ENCODE measurements at regions not wholly inside any gene's neighbourhood (a gene's known extent, or its start where the extent isn't known, plus 50 kb on each side); places are given as distances from the start of the nearest gene placed in this dataset.

GRCh38 chr3:56896357-56896756 is 94.6 kb upstream of the ARHGEF3 start:
- no peak overlapping the region for H3K4me3 ChIP-seq (ENCODE audit: low read length)
- H3K79me2 ChIP-seq (ENCODE audit: low read length) = no peaks in the 10 kb centered on the region
- TF ChIP-seq CTCF (IDR thresholded peaks at IDR 0.05; ENCODE audit: low read depth, low read length) (no peak), EZH2phosphoT487 (IDR thresholded peaks at IDR 0.05; ENCODE audit: low read depth) (no peak)
- peaks cover 11% of the 10 kb centered on the region; the same call in 1 of the 2 replicates for H4K20me1 ChIP-seq (ENCODE audit: insufficient read depth, low read length)
- no peak overlapping the region for H3K4me2 ChIP-seq (ENCODE audit: low read length)
- H3K27me3 ChIP-seq (ENCODE audit: low read depth, low read length) = peaks cover 39% of the 10 kb centered on the region
- H3K9ac ChIP-seq (ENCODE audit: low read length) = no peak overlapping the region
- peaks cover 26% of the 10 kb centered on the region for H3K4me1 ChIP-seq (ENCODE audit: low read length)
- no peaks in the 10 kb centered on the region for H3K36me3 ChIP-seq (replicated peaks; ENCODE audit: low read depth, low read length)
- no peak overlapping the region for H2AFZ ChIP-seq (ENCODE audit: low read depth, low read length)
- H3K9me3 ChIP-seq (ENCODE audit: insufficient read depth, low read length) = no peaks in the 10 kb centered on the region
- no peak overlapping the region for H3K27ac ChIP-seq (ENCODE audit: low read length)

GRCh38 chr3:56894881-56895431 is 93.2 kb upstream of the ARHGEF3 start:
- no peak for TF ChIP-seq EZH2phosphoT487 (IDR thresholded peaks at IDR 0.05; ENCODE audit: low read depth)
- no peak for TF ChIP-seq CTCF (IDR thresholded peaks at IDR 0.05; ENCODE audit: low read depth, low read length)
- Histone ChIP-seq H2AFZ (ENCODE audit: low read depth, low read length) (no peak overlapping the region), H3K4me2 (ENCODE audit: low read length) (peak overlapping the region; percentile 89), H4K20me1 (ENCODE audit: insufficient read depth, low read length) (peaks cover 11% of the 10 kb centered on the region; the same call in 1 of the 2 replicates), H3K27ac (ENCODE audit: low read length) (no peak overlapping the region), H3K79me2 (ENCODE audit: low read length) (no peaks in the 10 kb centered on the region), H3K9me3 (ENCODE audit: insufficient read depth, low read length) (no peaks in the 10 kb centered on the region), H3K27me3 (ENCODE audit: low read depth, low read length) (peaks cover 50% of the 10 kb centered on the region), H3K36me3 (replicated peaks; ENCODE audit: low read depth, low read length) (no peaks in the 10 kb centered on the region), H3K9ac (ENCODE audit: low read length) (no peak overlapping the region), H3K4me3 (ENCODE audit: low read length) (peak overlapping the region; percentile 66), H3K4me1 (ENCODE audit: low read length) (peaks cover 21% of the 10 kb centered on the region)

GRCh38 chr3:56890448-56891091 is 88.8 kb upstream of the ARHGEF3 start:
- no peak overlapping the region for H3K4me2 ChIP-seq (ENCODE audit: low read length)
- no peak overlapping the region for H3K9ac ChIP-seq (ENCODE audit: low read length)
- H3K79me2 ChIP-seq (ENCODE audit: low read length) = no peaks in the 10 kb centered on the region
- H3K36me3 ChIP-seq (replicated peaks; ENCODE audit: low read depth, low read length) = no peaks in the 10 kb centered on the region
- H3K27ac ChIP-seq (ENCODE audit: low read length) = no peak overlapping the region
- no peak overlapping the region for H3K4me3 ChIP-seq (ENCODE audit: low read length)
- H4K20me1 ChIP-seq (ENCODE audit: insufficient read depth, low read length) = peaks cover 11% of the 10 kb centered on the region; the same call in 1 of the 2 replicates
- peaks cover 31% of the 10 kb centered on the region for H3K4me1 ChIP-seq (ENCODE audit: low read length)
- H2AFZ ChIP-seq (ENCODE audit: low read depth, low read length) = no peak overlapping the region
- H3K27me3 ChIP-seq (ENCODE audit: low read depth, low read length) = peaks cover 42% of the 10 kb centered on the region
- H3K9me3 ChIP-seq (ENCODE audit: insufficient read depth, low read length) = no peaks in the 10 kb centered on the region
- no peak for TF ChIP-seq EZH2phosphoT487 (IDR thresholded peaks at IDR 0.05; ENCODE audit: low read depth)
- no peak for TF ChIP-seq CTCF (IDR thresholded peaks at IDR 0.05; ENCODE audit: low read depth, low read length)

- no peak for TF ChIP-seq EZH2phosphoT487 (IDR thresholded peaks at IDR 0.05; ENCODE audit: low read depth)
- no peak for TF ChIP-seq CTCF (IDR thresholded peaks at IDR 0.05; ENCODE audit: low read depth, low read length)
These were observed 87.4 kb upstream of the ARHGEF3 start for GRCh38 chr3:56889131-56889530.

More at GRCh38 chr3:56889131-56889530, 87.4 kb upstream of the ARHGEF3 start:
- no peak overlapping the region for H3K27ac ChIP-seq (ENCODE audit: low read length)
- no peaks in the 10 kb centered on the region for H3K9me3 ChIP-seq (ENCODE audit: insufficient read depth, low read length)
- no peaks in the 10 kb centered on the region for H3K36me3 ChIP-seq (replicated peaks; ENCODE audit: low read depth, low read length)
- no peaks in the 10 kb centered on the region for H3K79me2 ChIP-seq (ENCODE audit: low read length)
- no peak overlapping the region for H3K4me2 ChIP-seq (ENCODE audit: low read length)
- H3K4me1 ChIP-seq (ENCODE audit: low read length) = peaks cover 20% of the 10 kb centered on the region
- H3K4me3 ChIP-seq (ENCODE audit: low read length) = no peak overlapping the region
- H3K27me3 ChIP-seq (ENCODE audit: low read depth, low read length) = peaks cover 40% of the 10 kb centered on the region
- H4K20me1 ChIP-seq (ENCODE audit: insufficient read depth, low read length) = peaks cover 7% of the 10 kb centered on the region; the same call in 1 of the 2 replicates
- H2AFZ ChIP-seq (ENCODE audit: low read depth, low read length) = no peak overlapping the region
- no peak overlapping the region for H3K9ac ChIP-seq (ENCODE audit: low read length)
